ENCODE measurements at regions not wholly inside any gene's neighbourhood (a gene's known extent, or its start where the extent isn't known, plus 50 kb on each side); places are given as distances from the start of the nearest gene placed in this dataset.

DNA sequence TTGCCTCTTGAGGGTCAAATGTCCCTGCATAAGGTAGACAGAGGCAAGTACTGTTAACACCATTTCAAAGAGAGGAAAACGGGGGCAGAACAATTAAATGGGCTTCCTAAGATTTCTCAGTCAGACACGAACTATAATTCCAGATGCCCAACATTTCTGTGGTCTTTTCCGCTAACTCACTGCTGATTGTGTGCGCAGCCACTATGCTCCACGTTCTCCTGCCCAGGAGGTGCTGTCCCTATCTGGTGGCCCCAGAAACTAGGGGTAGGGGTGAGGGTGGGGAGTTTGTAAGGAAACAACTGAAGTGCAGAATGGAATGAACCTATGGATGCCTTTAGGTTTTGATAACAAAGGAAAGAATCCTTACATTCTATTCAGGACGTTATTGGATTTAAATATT is 86.1 kb upstream of the BACH2 start:
- TF ChIP-seq, protein P1, sequence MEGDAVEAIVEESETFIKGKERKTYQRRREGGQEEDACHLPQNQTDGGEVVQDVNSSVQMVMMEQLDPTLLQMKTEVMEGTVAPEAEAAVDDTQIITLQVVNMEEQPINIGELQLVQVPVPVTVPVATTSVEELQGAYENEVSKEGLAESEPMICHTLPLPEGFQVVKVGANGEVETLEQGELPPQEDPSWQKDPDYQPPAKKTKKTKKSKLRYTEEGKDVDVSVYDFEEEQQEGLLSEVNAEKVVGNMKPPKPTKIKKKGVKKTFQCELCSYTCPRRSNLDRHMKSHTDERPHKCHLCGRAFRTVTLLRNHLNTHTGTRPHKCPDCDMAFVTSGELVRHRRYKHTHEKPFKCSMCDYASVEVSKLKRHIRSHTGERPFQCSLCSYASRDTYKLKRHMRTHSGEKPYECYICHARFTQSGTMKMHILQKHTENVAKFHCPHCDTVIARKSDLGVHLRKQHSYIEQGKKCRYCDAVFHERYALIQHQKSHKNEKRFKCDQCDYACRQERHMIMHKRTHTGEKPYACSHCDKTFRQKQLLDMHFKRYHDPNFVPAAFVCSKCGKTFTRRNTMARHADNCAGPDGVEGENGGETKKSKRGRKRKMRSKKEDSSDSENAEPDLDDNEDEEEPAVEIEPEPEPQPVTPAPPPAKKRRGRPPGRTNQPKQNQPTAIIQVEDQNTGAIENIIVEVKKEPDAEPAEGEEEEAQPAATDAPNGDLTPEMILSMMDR (IDR thresholded peaks at IDR 0.05; ENCODE audit: insufficient read depth, low read length), result no peak
- TF ChIP-seq GABPA (IDR thresholded peaks at IDR 0.05; ENCODE audit: low read depth), result no peak
- no peak for TF ChIP-seq POLR2AphosphoS5 (IDR thresholded peaks at IDR 0.05; ENCODE audit: low read depth)
